Type B pancreatic cell (in vitro differentiated cells): ENCODE measurements at regions not wholly inside any gene's neighbourhood (a gene's known extent, or its start where the extent isn't known, plus 50 kb on each side); places are given as distances from the start of the nearest gene placed in this dataset.

Experiments used
- DNase-seq: peaks from one replicate; pipeline ENCODE4 v3.0.0; 2021; ENCODE audit warnings: mixed read lengths; ENCODE audit not compliant: unreplicated experiment; ENCODE audit errors: extremely low spot score
- H3K27ac Mint-ChIP-seq: 2 replicates; pipeline ENCODE4 v1.8.0; 2021; ENCODE audit warnings: mild to moderate bottlenecking, mixed read lengths
- H3K27me3 Mint-ChIP-seq: 2 replicates; pipeline ENCODE4 v1.8.0; 2021; ENCODE audit warnings: mixed read lengths
- H3K36me3 Mint-ChIP-seq: 2 replicates; pipeline ENCODE4 v1.8.0; 2021; ENCODE audit warnings: mixed read lengths
- H3K4me1 Mint-ChIP-seq: one replicate; pipeline ENCODE4 v1.8.0; 2021; ENCODE audit warnings: mixed read lengths; ENCODE audit not compliant: unreplicated experiment
- H3K4me3 Mint-ChIP-seq: 2 replicates; pipeline ENCODE4 v1.8.0; 2021; ENCODE audit warnings: mild to moderate bottlenecking, mixed read lengths
- H3K9me3 Mint-ChIP-seq: 2 replicates; pipeline ENCODE4 v1.8.0; 2021; ENCODE audit warnings: mixed read lengths
- CTCF ChIP-seq: fragments of 200-600 bp; sonication (generic); conservative IDR thresholded peaks from 2 replicates; pipeline ENCODE4 v1.5.0; 2021; ENCODE audit warnings: antibody characterized with exemption, mild to moderate bottlenecking

DNA sequence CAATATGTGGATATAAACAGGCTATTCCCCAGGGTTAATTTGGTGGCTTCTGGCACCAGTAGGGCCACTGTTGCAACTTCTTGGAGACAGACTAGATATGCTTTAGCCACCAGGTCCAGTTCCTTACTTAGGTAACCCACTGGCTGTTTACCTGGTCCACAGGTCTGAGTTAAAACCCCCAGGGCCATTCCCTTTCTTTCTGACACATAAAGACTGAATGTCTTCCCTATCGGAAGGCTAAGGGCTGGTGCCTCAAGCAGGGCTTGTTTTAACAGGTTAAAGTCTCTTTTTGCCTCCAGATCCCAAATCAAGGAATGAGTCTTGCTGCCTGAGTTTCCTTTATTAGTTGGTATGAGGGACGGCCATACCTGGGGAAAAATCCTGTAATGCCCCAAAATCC, 1052.7 kb upstream of the CNTN5 start:
- H3K36me3 Mint-ChIP-seq, result no peaks in the 10 kb centered on the region
- no peaks in the 10 kb centered on the region for H3K27me3 Mint-ChIP-seq
- no peaks in the 10 kb centered on the region for H3K4me1 Mint-ChIP-seq
- H3K27ac Mint-ChIP-seq, result no peak overlapping the region
- DNase-seq, result no peak
- H3K9me3 Mint-ChIP-seq, result no peaks in the 10 kb centered on the region
- TF ChIP-seq CTCF, result no peak
- H3K4me3 Mint-ChIP-seq, result no peak overlapping the region

- Mint-ChIP-seq H3K27ac (no peak overlapping the region), H3K4me3 (no peak overlapping the region), H3K36me3 (no peaks in the 10 kb centered on the region), H3K27me3 (no peaks in the 10 kb centered on the region), H3K9me3 (no peaks in the 10 kb centered on the region), H3K4me1 (no peaks in the 10 kb centered on the region)
- no peak for DNase-seq
- no peak for TF ChIP-seq CTCF
These were observed 1048.0 kb upstream of the CNTN5 start for GRCh38 chr11:97972731-97973130.

DNA sequence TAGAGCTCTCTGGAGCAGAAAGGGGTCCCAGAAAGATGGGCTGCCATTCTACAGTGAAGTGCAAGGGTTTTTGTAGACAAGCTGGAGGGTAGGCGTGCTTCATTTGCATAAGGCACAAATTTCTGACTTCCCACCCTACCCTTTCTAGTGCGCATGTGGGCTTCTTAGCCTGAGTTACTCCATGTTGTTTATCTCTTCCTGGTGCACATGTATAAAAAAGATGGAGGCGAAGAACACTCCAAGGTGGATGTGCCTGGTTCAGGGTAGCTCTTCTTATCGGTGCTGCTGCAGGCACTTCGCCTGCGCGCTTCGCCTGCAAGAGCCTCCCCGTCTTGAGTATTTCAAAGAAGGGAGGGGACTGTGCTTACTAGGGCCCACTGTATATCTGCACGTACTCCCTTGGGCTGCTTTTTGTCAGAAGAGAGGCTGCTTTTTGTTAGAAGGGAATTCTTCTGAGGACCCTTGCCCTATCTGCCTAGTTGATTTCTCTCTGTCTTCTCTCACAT, 1047.3 kb upstream of the CNTN5 start:
- Mint-ChIP-seq H3K9me3 (no peaks in the 10 kb centered on the region), H3K36me3 (no peaks in the 10 kb centered on the region), H3K4me1 (no peaks in the 10 kb centered on the region), H3K27me3 (no peaks in the 10 kb centered on the region), H3K4me3 (no peak overlapping the region), H3K27ac (no peak overlapping the region)
- TF ChIP-seq CTCF, result no peak
- DNase-seq, result no peak

DNA sequence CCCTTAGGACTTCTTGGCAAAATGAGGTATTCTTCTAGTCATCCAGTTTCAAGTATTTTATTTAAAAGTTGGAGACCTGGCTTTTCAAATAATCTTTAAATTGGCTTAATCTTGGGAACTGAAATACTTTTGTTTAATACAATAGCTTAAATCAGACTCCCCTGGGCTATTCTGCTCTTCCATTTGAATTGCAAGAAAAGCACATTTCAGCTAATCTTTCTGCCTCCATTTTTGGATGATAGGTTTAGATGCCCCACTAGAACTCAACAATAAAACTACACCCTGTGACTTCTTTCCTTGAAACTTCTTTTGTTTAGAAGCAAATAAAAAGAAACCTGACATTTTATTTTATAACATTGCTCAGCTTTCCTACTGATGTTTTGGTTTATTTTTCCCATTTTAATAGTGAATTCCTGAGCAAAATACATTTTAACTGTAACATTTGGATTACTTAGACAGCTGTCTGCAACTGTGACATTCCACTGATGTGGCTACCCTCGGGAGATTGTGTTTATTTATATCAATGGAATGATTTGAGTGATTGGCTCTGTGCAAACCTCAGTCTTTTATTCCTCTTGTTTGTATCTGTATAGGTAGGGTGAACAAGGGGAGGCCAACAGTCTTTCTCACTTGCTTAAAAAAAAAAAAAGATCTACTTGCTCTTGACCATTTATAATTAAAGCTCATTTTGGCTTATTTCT, 1045.8 kb upstream of the CNTN5 start:
- Mint-ChIP-seq H3K27ac (no peak overlapping the region), H3K9me3 (no peaks in the 10 kb centered on the region), H3K36me3 (no peaks in the 10 kb centered on the region), H3K4me1 (no peaks in the 10 kb centered on the region), H3K4me3 (no peak overlapping the region), H3K27me3 (no peaks in the 10 kb centered on the region)
- DNase-seq, result no peak
- TF ChIP-seq CTCF, result no peak

GRCh38 chr11:97977726-97978125, 1043.0 kb upstream of the CNTN5 start:
- DNase-seq, result no peak
- Mint-ChIP-seq H3K4me1 (no peaks in the 10 kb centered on the region), H3K27ac (no peak overlapping the region), H3K9me3 (no peaks in the 10 kb centered on the region), H3K27me3 (no peaks in the 10 kb centered on the region), H3K4me3 (no peak overlapping the region), H3K36me3 (no peaks in the 10 kb centered on the region)
- no peak for TF ChIP-seq CTCF

DNA sequence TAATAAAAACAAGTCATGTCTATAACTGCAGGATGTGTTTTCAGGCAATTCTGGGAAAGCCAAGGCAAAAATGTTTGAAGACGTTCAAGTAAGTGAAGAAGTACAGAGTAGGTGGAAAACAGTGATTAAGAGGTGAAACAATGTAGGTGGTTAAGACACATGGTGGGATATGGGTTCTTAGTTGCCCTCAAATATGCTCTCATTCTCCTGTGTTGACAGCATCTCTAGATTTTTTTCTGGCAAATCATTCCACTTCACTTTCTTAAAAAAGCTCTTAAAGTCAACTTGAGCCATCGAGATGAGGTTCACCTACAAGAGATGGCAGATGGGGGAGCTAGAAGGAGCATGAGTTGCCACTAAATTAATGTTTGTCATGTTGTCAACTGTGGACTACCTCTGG, 1041.0 kb upstream of the CNTN5 start:
- H3K27ac Mint-ChIP-seq, result no peak overlapping the region
- H3K27me3 Mint-ChIP-seq, result no peaks in the 10 kb centered on the region
- no peak overlapping the region for H3K4me3 Mint-ChIP-seq
- no peak for DNase-seq
- no peaks in the 10 kb centered on the region for H3K36me3 Mint-ChIP-seq
- no peak for TF ChIP-seq CTCF
- H3K9me3 Mint-ChIP-seq, result no peaks in the 10 kb centered on the region
- H3K4me1 Mint-ChIP-seq, result no peaks in the 10 kb centered on the region
